ENCODE measurements at regions not wholly inside any gene's neighbourhood (a gene's known extent, or its start where the extent isn't known, plus 50 kb on each side); places are given as distances from the start of the nearest gene placed in this dataset.

GRCh38 chr14:98791661-98792060 lies 480.3 kb downstream of the BCL11B start:
- Histone ChIP-seq H3K27ac (ENCODE audit: low read length) (no peak overlapping the region), H3K4me1 (ENCODE audit: control insufficient read depth, insufficient read depth, low read length) (no peaks in the 10 kb centered on the region), H3K36me3 (ENCODE audit: control insufficient read depth, insufficient read depth, low read length) (no peaks in the 10 kb centered on the region), H3K4me3 (ENCODE audit: low read length) (no peak overlapping the region), H3K9me3 (ENCODE audit: control insufficient read depth, low read depth, low read length) (peaks cover 4% of the 10 kb centered on the region), H3K27me3 (ENCODE audit: control insufficient read depth, insufficient read depth, low read length) (peaks cover 6% of the 10 kb centered on the region)
- DNase-seq = no peak
- WGBS (ENCODE audit: insufficient coverage, low lambda C conversion rate) = no CpG with 5 or more reads among the region's 3 CpGs

- WGBS (ENCODE audit: insufficient coverage, low lambda C conversion rate) = 100% methylated on average over 1 of the region's 1 CpG
- H3K36me3 ChIP-seq (ENCODE audit: control insufficient read depth, insufficient read depth, low read length) = no peaks in the 10 kb centered on the region
- H3K4me1 ChIP-seq (ENCODE audit: control insufficient read depth, insufficient read depth, low read length) = peaks cover 2% of the 10 kb centered on the region
- H3K27ac ChIP-seq (ENCODE audit: low read length) = no peak overlapping the region
- peaks cover 4% of the 10 kb centered on the region for H3K9me3 ChIP-seq (ENCODE audit: control insufficient read depth, low read depth, low read length)
- H3K4me3 ChIP-seq (ENCODE audit: low read length) = no peak overlapping the region
- peaks cover 3% of the 10 kb centered on the region for H3K27me3 ChIP-seq (ENCODE audit: control insufficient read depth, insufficient read depth, low read length)
- DNase-seq = no peak
Observed at GRCh38 chr14:98792171-98792570, 479.8 kb downstream of the BCL11B start.

GRCh38 chr14:98798099-98798498 lies 473.9 kb downstream of the BCL11B start:
- Histone ChIP-seq H3K4me3 (ENCODE audit: low read length) (no peak overlapping the region), H3K9me3 (ENCODE audit: control insufficient read depth, low read depth, low read length) (peaks cover 4% of the 10 kb centered on the region), H3K36me3 (ENCODE audit: control insufficient read depth, insufficient read depth, low read length) (no peaks in the 10 kb centered on the region), H3K4me1 (ENCODE audit: control insufficient read depth, insufficient read depth, low read length) (peaks cover 7% of the 10 kb centered on the region), H3K27me3 (ENCODE audit: control insufficient read depth, insufficient read depth, low read length) (no peaks in the 10 kb centered on the region), H3K27ac (ENCODE audit: low read length) (no peak overlapping the region)
- no CpG with 5 or more reads among the region's 4 CpGs for WGBS (ENCODE audit: insufficient coverage, low lambda C conversion rate)
- DNase-seq = peak; percentile 77 to 90

- 86% methylated on average over 1 of the region's 4 CpGs for WGBS (ENCODE audit: insufficient coverage, low lambda C conversion rate)
- H3K9me3 ChIP-seq (ENCODE audit: control insufficient read depth, low read depth, low read length) = no peaks in the 10 kb centered on the region
Observed at GRCh38 chr14:98799891-98800290, 472.1 kb downstream of the BCL11B start.

GRCh38 chr14:98802044-98802443 lies 470.0 kb downstream of the BCL11B start:
- Histone ChIP-seq H3K27ac (ENCODE audit: low read length) (no peak overlapping the region), H3K9me3 (ENCODE audit: control insufficient read depth, low read depth, low read length) (no peaks in the 10 kb centered on the region), H3K36me3 (ENCODE audit: control insufficient read depth, insufficient read depth, low read length) (no peaks in the 10 kb centered on the region), H3K27me3 (ENCODE audit: control insufficient read depth, insufficient read depth, low read length) (no peaks in the 10 kb centered on the region), H3K4me3 (ENCODE audit: low read length) (no peak overlapping the region), H3K4me1 (ENCODE audit: control insufficient read depth, insufficient read depth, low read length) (peaks cover 6% of the 10 kb centered on the region)
- WGBS (ENCODE audit: insufficient coverage, low lambda C conversion rate) = no CpG with 5 or more reads among the region's 9 CpGs
- DNase-seq = no peak

More at GRCh38 chr14:98799891-98800290, 472.1 kb downstream of the BCL11B start:
- Histone ChIP-seq H3K4me1 (ENCODE audit: control insufficient read depth, insufficient read depth, low read length) (peaks cover 7% of the 10 kb centered on the region), H3K36me3 (ENCODE audit: control insufficient read depth, insufficient read depth, low read length) (no peaks in the 10 kb centered on the region), H3K27me3 (ENCODE audit: control insufficient read depth, insufficient read depth, low read length) (no peaks in the 10 kb centered on the region), H3K27ac (ENCODE audit: low read length) (no peak overlapping the region), H3K4me3 (ENCODE audit: low read length) (no peak overlapping the region)
- DNase-seq = no peak

- H3K36me3 ChIP-seq (ENCODE audit: control insufficient read depth, insufficient read depth, low read length) = no peaks in the 10 kb centered on the region
- no CpG with 5 or more reads among the region's 5 CpGs for WGBS (ENCODE audit: insufficient coverage, low lambda C conversion rate)
Observed at GRCh38 chr14:98803196-98803595, 468.8 kb downstream of the BCL11B start.

GRCh38 chr14:98808494-98809407 lies 463.2 kb downstream of the BCL11B start:
- no peaks in the 10 kb centered on the region for H3K9me3 ChIP-seq (ENCODE audit: control insufficient read depth, low read depth, low read length)
- no peaks in the 10 kb centered on the region for H3K27me3 ChIP-seq (ENCODE audit: control insufficient read depth, insufficient read depth, low read length)
- H3K27ac ChIP-seq (ENCODE audit: low read length) = no peak overlapping the region
- WGBS (ENCODE audit: insufficient coverage, low lambda C conversion rate) = no CpG with 5 or more reads among the region's 12 CpGs
- H3K36me3 ChIP-seq (ENCODE audit: control insufficient read depth, insufficient read depth, low read length) = no peaks in the 10 kb centered on the region
- no peak overlapping the region for H3K4me3 ChIP-seq (ENCODE audit: low read length)
- H3K4me1 ChIP-seq (ENCODE audit: control insufficient read depth, insufficient read depth, low read length) = no peaks in the 10 kb centered on the region
- DNase-seq = no peak

More at GRCh38 chr14:98803196-98803595, 468.8 kb downstream of the BCL11B start:
- no peak for DNase-seq
- Histone ChIP-seq H3K4me1 (ENCODE audit: control insufficient read depth, insufficient read depth, low read length) (no peaks in the 10 kb centered on the region), H3K9me3 (ENCODE audit: control insufficient read depth, low read depth, low read length) (no peaks in the 10 kb centered on the region), H3K4me3 (ENCODE audit: low read length) (no peak overlapping the region), H3K27ac (ENCODE audit: low read length) (no peak overlapping the region), H3K27me3 (ENCODE audit: control insufficient read depth, insufficient read depth, low read length) (no peaks in the 10 kb centered on the region)

- Histone ChIP-seq H3K27me3 (ENCODE audit: control insufficient read depth, insufficient read depth, low read length) (no peaks in the 10 kb centered on the region), H3K4me3 (ENCODE audit: low read length) (no peak overlapping the region), H3K27ac (ENCODE audit: low read length) (no peak overlapping the region), H3K36me3 (ENCODE audit: control insufficient read depth, insufficient read depth, low read length) (no peaks in the 10 kb centered on the region), H3K9me3 (ENCODE audit: control insufficient read depth, low read depth, low read length) (no peaks in the 10 kb centered on the region), H3K4me1 (ENCODE audit: control insufficient read depth, insufficient read depth, low read length) (no peaks in the 10 kb centered on the region)
- no peak for DNase-seq
- WGBS (ENCODE audit: insufficient coverage, low lambda C conversion rate) = 83% methylated on average over 1 of the region's 8 CpGs
Observed at GRCh38 chr14:98816195-98816594, 455.8 kb downstream of the BCL11B start.

- H3K27ac ChIP-seq (ENCODE audit: low read length) = no peak overlapping the region
- H3K36me3 ChIP-seq (ENCODE audit: control insufficient read depth, insufficient read depth, low read length) = no peaks in the 10 kb centered on the region
- DNase-seq = no peak
- H3K4me3 ChIP-seq (ENCODE audit: low read length) = no peak overlapping the region
- H3K4me1 ChIP-seq (ENCODE audit: control insufficient read depth, insufficient read depth, low read length) = no peaks in the 10 kb centered on the region
- no CpG with 5 or more reads among the region's 7 CpGs for WGBS (ENCODE audit: insufficient coverage, low lambda C conversion rate)
- H3K27me3 ChIP-seq (ENCODE audit: control insufficient read depth, insufficient read depth, low read length) = no peaks in the 10 kb centered on the region
- H3K9me3 ChIP-seq (ENCODE audit: control insufficient read depth, low read depth, low read length) = no peaks in the 10 kb centered on the region
Observed at GRCh38 chr14:98816720-98817119, 455.3 kb downstream of the BCL11B start.

- WGBS (ENCODE audit: insufficient coverage, low lambda C conversion rate) = no CpG with 5 or more reads among the region's 9 CpGs
- no peaks in the 10 kb centered on the region for H3K9me3 ChIP-seq (ENCODE audit: control insufficient read depth, low read depth, low read length)
- H3K4me3 ChIP-seq (ENCODE audit: low read length) = no peak overlapping the region
- H3K4me1 ChIP-seq (ENCODE audit: control insufficient read depth, insufficient read depth, low read length) = no peaks in the 10 kb centered on the region
- no peak overlapping the region for H3K27ac ChIP-seq (ENCODE audit: low read length)
- DNase-seq = peak in 1 of 2 donors; percentile 13
- no peaks in the 10 kb centered on the region for H3K36me3 ChIP-seq (ENCODE audit: control insufficient read depth, insufficient read depth, low read length)
- no peaks in the 10 kb centered on the region for H3K27me3 ChIP-seq (ENCODE audit: control insufficient read depth, insufficient read depth, low read length)
Observed at GRCh38 chr14:98819132-98819866, 452.7 kb downstream of the BCL11B start.
